ENCODE measurements at regions not wholly inside any gene's neighbourhood (a gene's known extent, or its start where the extent isn't known, plus 50 kb on each side); places are given as distances from the start of the nearest gene placed in this dataset.

DNA sequence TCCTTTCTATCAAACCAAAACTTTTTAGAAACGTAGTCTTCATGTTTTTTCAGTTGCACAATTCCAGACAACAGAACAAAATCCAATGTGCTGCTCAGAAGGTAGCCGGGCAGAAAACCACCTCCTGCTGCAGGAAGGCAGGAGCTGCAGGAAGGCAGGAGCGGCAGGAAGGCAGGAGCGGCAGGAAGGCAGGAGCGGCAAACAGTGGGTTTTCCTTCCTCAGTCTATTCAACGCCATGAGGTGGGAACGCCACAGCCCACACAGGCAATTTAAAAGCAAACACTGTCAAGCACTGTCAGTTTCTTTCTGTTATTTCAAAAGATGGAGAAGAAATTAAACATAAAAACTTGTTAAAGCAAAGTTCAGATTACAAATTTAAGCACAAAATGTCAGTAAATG is 601.2 kb upstream of the SALL3 start:
- TF ChIP-seq, protein P1, sequence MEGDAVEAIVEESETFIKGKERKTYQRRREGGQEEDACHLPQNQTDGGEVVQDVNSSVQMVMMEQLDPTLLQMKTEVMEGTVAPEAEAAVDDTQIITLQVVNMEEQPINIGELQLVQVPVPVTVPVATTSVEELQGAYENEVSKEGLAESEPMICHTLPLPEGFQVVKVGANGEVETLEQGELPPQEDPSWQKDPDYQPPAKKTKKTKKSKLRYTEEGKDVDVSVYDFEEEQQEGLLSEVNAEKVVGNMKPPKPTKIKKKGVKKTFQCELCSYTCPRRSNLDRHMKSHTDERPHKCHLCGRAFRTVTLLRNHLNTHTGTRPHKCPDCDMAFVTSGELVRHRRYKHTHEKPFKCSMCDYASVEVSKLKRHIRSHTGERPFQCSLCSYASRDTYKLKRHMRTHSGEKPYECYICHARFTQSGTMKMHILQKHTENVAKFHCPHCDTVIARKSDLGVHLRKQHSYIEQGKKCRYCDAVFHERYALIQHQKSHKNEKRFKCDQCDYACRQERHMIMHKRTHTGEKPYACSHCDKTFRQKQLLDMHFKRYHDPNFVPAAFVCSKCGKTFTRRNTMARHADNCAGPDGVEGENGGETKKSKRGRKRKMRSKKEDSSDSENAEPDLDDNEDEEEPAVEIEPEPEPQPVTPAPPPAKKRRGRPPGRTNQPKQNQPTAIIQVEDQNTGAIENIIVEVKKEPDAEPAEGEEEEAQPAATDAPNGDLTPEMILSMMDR (IDR thresholded peaks at IDR 0.05; ENCODE audit: low read depth, low read length): no peak
- TF ChIP-seq MYC (IDR thresholded peaks at IDR 0.05; ENCODE audit: low read depth, low read length) (no peak), POLR2A (IDR thresholded peaks at IDR 0.05; ENCODE audit: extremely low read depth, insufficient read length) (no peak)
- TF ChIP-seq, protein P2, sequence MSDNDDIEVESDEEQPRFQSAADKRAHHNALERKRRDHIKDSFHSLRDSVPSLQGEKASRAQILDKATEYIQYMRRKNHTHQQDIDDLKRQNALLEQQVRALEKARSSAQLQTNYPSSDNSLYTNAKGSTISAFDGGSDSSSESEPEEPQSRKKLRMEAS (IDR thresholded peaks at IDR 0.05; ENCODE audit: low read depth, low read length): no peak
- DNase-seq (ENCODE audit: low read depth): no peak

DNA sequence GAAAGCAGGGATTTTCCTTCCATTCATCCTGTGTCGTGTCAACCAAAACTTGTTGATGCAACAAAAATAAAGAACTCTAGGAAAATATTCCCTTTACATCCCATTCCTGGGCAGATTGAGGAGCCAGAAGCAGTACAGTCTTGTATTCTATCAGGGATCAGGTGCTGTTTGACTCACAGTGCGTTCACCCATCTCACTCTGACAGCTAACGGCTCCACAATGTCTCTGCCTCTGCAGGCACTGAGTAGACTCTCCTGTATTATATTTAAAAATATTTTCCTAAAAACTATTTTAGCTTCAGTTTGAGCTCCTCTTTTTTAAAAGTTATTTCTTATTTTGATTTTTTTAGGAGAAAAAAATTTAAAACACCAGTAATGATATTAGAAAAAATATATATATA is 600.6 kb upstream of the SALL3 start:
- H3K4me3 ChIP-seq (ENCODE audit: low read depth, low read length): no peak overlapping the region
- no peak for DNase-seq (ENCODE audit: low read depth)
- TF ChIP-seq POLR2A (IDR thresholded peaks at IDR 0.05; ENCODE audit: extremely low read depth, insufficient read length) (no peak), MYC (IDR thresholded peaks at IDR 0.05; ENCODE audit: low read depth, low read length) (no peak)
- TF ChIP-seq, protein P2 (IDR thresholded peaks at IDR 0.05; ENCODE audit: low read depth, low read length): no peak
- TF ChIP-seq, protein P1 (IDR thresholded peaks at IDR 0.05; ENCODE audit: low read depth, low read length): no peak

More for the DNA sequence above, 601.2 kb upstream of the SALL3 start:
- no peak overlapping the region for H3K4me3 ChIP-seq (ENCODE audit: low read depth, low read length)

DNA sequence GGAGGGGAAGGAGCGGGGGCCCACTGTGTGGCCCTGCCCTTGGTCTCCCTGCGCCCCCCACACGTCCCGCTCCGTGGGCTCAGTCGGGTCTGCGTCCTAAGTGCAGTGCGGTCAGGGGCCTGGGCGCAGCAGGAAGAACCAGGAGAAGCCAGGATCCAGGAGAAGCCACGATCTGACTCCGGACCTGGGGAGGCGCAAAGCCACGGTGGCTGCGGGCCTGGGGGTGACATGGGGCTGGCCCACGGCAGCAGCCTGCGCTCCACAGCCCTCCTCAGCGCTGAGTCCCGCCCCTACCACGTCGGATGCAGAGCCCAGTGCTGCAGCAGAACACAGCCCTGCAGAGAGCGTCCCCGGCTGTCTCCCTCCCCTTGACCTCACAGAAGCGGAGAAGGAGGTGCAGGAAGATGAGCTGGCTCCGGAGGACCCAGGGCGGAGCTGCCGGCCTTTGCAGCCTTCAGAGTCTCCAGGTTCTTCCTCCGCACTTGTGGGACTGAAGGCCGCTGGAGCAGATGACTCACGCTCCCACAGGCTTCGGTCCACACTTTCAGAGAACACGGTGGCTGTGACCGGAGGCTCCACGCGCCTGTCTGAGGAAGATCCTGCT is 589.2 kb upstream of the SALL3 start:
- no peak for DNase-seq (ENCODE audit: low read depth)
- H3K4me3 ChIP-seq (ENCODE audit: low read depth, low read length): no peak overlapping the region
- TF ChIP-seq MYC (IDR thresholded peaks at IDR 0.05; ENCODE audit: low read depth, low read length) (no peak), POLR2A (IDR thresholded peaks at IDR 0.05; ENCODE audit: extremely low read depth, insufficient read length) (no peak)

DNA sequence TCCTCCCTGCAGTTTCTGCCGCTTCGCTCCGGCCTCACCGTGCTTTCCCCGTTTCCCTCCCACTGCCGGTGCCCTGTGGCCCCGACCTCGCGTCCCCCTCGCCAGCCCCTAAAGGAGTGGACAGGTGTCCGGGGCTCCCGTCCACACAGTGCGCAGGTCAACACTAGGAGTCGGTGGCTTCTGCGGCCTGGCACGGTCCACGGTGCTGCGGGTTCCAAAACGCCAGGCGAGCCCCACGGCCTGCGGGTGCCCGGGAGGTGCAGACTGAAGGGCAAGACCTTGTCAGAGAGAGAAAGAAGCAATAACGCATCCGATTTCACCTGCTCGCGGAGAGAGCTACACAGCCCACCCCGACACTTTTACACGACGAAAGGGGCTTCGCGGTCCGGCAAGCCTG is 588.7 kb upstream of the SALL3 start:
- TF ChIP-seq MYC (IDR thresholded peaks at IDR 0.05; ENCODE audit: low read depth, low read length) (no peak), POLR2A (IDR thresholded peaks at IDR 0.05; ENCODE audit: extremely low read depth, insufficient read length) (no peak)
- TF ChIP-seq, protein P1 (IDR thresholded peaks at IDR 0.05; ENCODE audit: low read depth, low read length): no peak
- TF ChIP-seq, protein P2 (IDR thresholded peaks at IDR 0.05; ENCODE audit: low read depth, low read length): no peak
- no peak for DNase-seq (ENCODE audit: low read depth)
- no peak overlapping the region for H3K4me3 ChIP-seq (ENCODE audit: low read depth, low read length)

DNA sequence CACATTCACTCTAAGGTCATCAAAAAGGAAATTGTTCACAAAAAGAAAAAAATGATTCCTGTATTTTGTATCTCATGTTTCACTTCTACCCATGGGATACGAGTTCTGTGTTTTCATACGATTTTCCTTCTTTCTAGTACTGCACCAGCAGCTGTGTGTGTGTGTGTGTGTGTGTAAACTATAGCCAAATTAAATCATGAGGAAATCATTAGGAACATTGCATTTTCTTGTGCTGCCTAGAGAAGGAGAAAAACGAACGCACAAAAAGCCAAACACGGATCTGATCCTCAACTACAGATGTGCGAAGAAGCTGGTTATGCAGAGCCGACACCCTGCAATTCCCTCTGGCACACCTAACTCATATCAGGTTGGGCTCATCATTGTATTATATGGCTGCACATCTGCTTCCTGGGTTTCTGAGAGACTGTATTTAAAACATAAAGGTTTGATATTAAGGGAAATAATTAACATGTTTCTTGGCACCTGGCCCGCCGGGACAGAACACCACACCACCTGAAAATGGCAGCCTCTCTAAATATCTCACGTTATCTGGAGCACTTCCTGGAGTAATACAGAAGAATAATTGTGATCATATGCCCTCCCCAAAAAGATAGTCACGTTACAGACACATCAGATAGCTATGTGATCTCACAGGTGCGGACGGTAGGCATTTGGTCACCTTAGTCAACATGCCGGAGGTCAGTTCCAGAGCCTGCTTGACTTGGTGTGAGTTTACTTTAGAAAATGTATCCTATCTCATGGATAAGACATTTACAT is 586.3 kb upstream of the SALL3 start:
- H3K4me3 ChIP-seq (ENCODE audit: low read depth, low read length): no peak overlapping the region
- no peak for DNase-seq (ENCODE audit: low read depth)
- TF ChIP-seq POLR2A (IDR thresholded peaks at IDR 0.05; ENCODE audit: extremely low read depth, insufficient read length) (no peak), MYC (IDR thresholded peaks at IDR 0.05; ENCODE audit: low read depth, low read length) (no peak)
- TF ChIP-seq, protein P1 (IDR thresholded peaks at IDR 0.05; ENCODE audit: low read depth, low read length): no peak
- TF ChIP-seq, protein P2 (IDR thresholded peaks at IDR 0.05; ENCODE audit: low read depth, low read length): no peak

DNA sequence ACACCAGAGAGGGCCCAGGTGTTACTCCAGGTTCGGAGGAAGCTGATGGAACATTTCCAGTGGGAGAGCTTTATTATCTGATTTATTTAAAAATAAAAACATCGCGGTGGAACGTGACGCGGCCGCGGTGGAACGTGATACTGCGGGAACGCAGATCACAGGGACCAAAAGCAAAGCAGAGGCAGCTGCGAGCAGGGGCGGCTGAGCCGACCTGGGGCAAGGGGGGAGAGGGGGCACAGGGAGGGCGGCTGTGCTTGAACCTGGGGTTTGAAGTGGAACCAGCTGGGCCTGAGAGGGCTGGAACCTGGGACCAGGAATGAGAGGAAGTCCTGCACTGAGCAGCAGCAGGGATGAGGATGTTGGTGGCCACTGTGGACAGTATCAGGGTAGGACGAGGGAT is 583.5 kb upstream of the SALL3 start:
- DNase-seq (ENCODE audit: low read depth): no peak
- TF ChIP-seq MYC (IDR thresholded peaks at IDR 0.05; ENCODE audit: low read depth, low read length) (no peak), POLR2A (IDR thresholded peaks at IDR 0.05; ENCODE audit: extremely low read depth, insufficient read length) (no peak)
- TF ChIP-seq, protein P1 (IDR thresholded peaks at IDR 0.05; ENCODE audit: low read depth, low read length): no peak
- TF ChIP-seq, protein P2 (IDR thresholded peaks at IDR 0.05; ENCODE audit: low read depth, low read length): no peak

More for the DNA sequence above, 583.5 kb upstream of the SALL3 start:
- H3K4me3 ChIP-seq (ENCODE audit: low read depth, low read length): no peak overlapping the region
